ENCODE measurements at regions not wholly inside any gene's neighbourhood (a gene's known extent, or its start where the extent isn't known, plus 50 kb on each side); places are given as distances from the start of the nearest gene placed in this dataset.

DNA sequence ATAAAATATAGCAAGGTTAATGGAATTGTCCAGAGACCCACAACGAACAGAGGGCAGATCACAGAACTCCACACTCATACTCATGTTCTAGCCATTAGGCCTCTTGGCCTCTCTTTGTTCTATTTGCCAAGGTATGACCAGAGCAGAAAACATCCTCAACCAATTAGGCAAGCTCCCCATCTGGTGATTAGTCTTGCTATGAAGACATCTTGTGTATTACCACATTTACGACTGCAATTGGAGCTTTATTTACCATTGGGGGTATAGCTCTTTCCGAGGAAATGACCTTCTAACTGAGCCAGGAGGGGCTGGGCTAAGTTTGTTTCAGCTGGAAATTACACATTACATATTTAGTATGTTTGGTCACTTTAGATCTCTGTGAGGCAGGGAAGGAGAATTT is 593.9 kb downstream of the CD109 start:
- no peak overlapping the region for H3K4me3 ChIP-seq (ENCODE audit: low read length)
- no peaks in the 10 kb centered on the region for H3K27me3 ChIP-seq (ENCODE audit: control insufficient read depth, insufficient read depth, low read length)
- no peak overlapping the region for H3K9ac ChIP-seq (ENCODE audit: low read length)
- no peaks in the 10 kb centered on the region for H3K4me1 ChIP-seq (ENCODE audit: control insufficient read depth, insufficient read depth, low read length)
- no peak overlapping the region for H3K27ac ChIP-seq (ENCODE audit: low read depth, low read length)
- H3K36me3 ChIP-seq (ENCODE audit: control insufficient read depth, insufficient read depth, low read length), result no peaks in the 10 kb centered on the region

DNA sequence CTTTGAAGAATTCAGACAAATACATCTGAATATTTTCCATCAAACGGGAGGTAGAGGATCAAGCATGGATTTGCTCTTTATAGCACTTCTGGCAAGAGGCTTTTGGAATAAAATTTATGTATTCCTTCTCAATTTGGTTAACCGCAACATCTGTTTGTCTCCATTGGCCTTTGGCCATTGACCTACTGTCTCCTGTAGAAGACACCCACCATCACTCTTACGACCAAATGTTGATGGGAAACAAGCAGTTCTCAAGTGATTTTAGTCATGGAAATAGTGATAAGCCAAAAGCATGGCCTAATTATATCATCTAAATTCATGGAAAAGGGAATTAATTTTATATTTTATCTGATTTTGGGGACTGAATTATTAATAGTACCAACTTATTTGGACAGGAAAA is 591.9 kb downstream of the CD109 start:
- Histone ChIP-seq H3K9ac (ENCODE audit: low read length) (no peak overlapping the region), H3K36me3 (ENCODE audit: control insufficient read depth, insufficient read depth, low read length) (no peaks in the 10 kb centered on the region), H3K4me3 (ENCODE audit: low read length) (no peak overlapping the region), H3K27me3 (ENCODE audit: control insufficient read depth, insufficient read depth, low read length) (no peaks in the 10 kb centered on the region), H3K4me1 (ENCODE audit: control insufficient read depth, insufficient read depth, low read length) (no peaks in the 10 kb centered on the region), H3K27ac (ENCODE audit: low read depth, low read length) (no peak overlapping the region)

DNA sequence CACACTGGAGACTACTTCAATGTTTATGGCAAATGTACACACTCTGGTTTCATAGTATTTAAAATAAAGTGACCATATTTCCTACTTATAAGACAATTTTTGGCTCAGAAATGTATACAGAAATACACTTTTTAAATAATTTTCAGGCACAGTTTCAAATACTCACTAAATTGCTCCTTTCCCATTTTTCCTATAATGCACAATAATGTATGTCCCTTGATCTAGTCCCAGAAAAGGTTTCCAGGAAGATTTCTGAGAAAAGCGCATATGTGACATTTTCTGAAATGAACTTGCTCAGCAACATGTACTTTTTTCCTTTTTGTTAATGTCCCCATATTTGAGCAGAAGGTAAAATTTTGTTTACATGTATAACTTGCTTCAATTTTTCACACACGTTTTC is 591.4 kb downstream of the CD109 start:
- Histone ChIP-seq H3K9ac (ENCODE audit: low read length) (no peak overlapping the region), H3K36me3 (ENCODE audit: control insufficient read depth, insufficient read depth, low read length) (no peaks in the 10 kb centered on the region), H3K4me1 (ENCODE audit: control insufficient read depth, insufficient read depth, low read length) (no peaks in the 10 kb centered on the region), H3K4me3 (ENCODE audit: low read length) (no peak overlapping the region), H3K27ac (ENCODE audit: low read depth, low read length) (no peak overlapping the region), H3K27me3 (ENCODE audit: control insufficient read depth, insufficient read depth, low read length) (no peaks in the 10 kb centered on the region)

DNA sequence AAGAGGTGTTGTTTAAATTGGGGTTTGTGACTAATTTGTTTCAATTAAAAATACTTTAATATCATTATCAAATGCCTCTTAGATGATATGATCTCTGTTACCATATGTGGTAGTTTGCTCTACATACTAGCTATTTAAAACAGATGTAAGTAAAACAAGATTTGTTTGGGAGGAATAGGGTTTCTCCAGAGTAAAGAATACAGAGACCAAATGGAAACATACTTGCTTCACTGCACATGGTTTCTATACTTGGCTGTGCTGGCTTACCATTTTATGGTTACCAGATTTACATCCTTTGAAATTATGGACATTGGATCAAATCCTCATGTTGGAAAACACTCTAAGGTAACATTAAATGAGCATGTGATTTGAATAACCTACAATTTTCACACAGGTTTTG is 588.3 kb downstream of the CD109 start:
- Histone ChIP-seq H3K27me3 (ENCODE audit: control insufficient read depth, insufficient read depth, low read length) (no peaks in the 10 kb centered on the region), H3K4me3 (ENCODE audit: low read length) (no peak overlapping the region), H3K27ac (ENCODE audit: low read depth, low read length) (no peak overlapping the region), H3K4me1 (ENCODE audit: control insufficient read depth, insufficient read depth, low read length) (no peaks in the 10 kb centered on the region), H3K9ac (ENCODE audit: low read length) (no peak overlapping the region), H3K36me3 (ENCODE audit: control insufficient read depth, insufficient read depth, low read length) (no peaks in the 10 kb centered on the region)

DNA sequence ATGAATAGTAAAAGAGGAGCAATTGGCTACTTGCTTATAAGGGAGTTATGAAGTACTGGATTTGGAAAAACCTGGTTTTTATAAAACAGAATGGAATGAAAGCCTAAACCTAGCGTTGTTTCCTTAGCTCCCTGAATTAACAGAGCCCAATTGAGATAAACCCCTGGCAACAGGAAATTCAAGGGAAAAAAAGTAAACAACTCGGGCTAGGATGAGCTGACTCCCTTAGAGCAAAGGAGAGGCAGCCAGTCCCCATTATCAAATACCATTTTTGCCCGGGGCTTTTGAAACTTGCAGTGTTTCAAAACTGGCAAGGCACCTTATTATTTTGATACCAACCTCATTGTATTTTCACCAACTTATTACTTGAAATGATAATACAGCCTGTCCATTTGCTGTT is 587.5 kb downstream of the CD109 start:
- Histone ChIP-seq H3K27me3 (ENCODE audit: control insufficient read depth, insufficient read depth, low read length) (no peaks in the 10 kb centered on the region), H3K9ac (ENCODE audit: low read length) (no peak overlapping the region), H3K4me1 (ENCODE audit: control insufficient read depth, insufficient read depth, low read length) (no peaks in the 10 kb centered on the region), H3K4me3 (ENCODE audit: low read length) (no peak overlapping the region), H3K36me3 (ENCODE audit: control insufficient read depth, insufficient read depth, low read length) (no peaks in the 10 kb centered on the region), H3K27ac (ENCODE audit: low read depth, low read length) (no peak overlapping the region)

DNA sequence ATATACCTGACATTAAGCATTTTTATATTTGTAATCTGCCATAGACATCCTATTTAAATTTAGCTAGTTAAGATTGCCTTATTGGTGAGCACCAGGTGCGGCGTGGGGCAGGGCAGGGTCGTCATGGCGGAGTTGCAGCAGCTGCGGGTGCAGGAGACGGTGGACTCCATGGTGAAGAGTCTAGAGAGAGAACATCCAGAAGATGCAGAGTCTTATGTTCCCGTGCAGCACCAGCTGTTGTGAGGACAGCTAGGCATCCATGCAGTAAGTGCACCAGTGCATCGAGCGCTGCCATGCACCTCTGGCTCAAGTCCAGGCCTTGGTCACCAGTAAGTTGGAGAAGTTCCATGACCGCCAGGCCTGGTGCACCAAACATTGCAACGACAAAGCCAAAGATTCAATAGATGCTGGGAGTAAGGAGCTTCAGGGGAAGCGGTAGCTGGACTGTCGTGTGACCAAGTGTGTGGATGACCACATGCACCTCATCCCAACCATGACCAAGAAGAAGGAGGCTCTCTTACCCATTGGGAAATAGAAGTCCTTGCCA is 586.2 kb downstream of the CD109 start:
- Histone ChIP-seq H3K36me3 (ENCODE audit: control insufficient read depth, insufficient read depth, low read length) (no peaks in the 10 kb centered on the region), H3K27me3 (ENCODE audit: control insufficient read depth, insufficient read depth, low read length) (no peaks in the 10 kb centered on the region), H3K27ac (ENCODE audit: low read depth, low read length) (no peak overlapping the region), H3K9ac (ENCODE audit: low read length) (no peak overlapping the region), H3K4me3 (ENCODE audit: low read length) (no peak overlapping the region), H3K4me1 (ENCODE audit: control insufficient read depth, insufficient read depth, low read length) (peaks cover 7% of the 10 kb centered on the region)

DNA sequence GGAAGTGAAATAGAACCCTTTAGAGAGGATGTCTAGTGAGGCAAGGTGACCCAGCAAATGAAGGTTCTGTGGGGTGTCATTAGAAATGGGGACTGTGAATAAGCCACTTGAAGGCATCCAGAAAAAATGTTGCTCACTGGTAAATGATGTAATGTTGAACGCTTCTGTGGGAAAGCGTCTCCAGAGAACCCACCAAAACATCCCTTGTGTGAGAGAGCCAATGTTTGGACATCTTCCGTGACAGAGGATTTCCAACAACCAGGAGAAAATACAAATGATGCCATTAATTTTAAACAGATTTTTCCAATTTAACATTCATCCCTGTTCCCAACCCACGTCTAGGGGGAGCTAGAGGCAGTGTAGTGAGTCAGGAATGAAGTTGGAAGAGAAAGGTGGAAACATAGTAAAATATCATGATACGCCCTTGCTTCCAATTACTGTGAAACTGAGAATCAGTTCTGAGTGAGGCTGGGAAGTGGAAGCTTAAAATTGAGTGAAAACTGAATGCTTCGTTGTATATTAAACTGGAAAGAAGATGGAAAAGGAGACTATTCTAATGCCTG is 584.2 kb downstream of the CD109 start:
- no peak overlapping the region for H3K27ac ChIP-seq (ENCODE audit: low read depth, low read length)
- no peaks in the 10 kb centered on the region for H3K27me3 ChIP-seq (ENCODE audit: control insufficient read depth, insufficient read depth, low read length)
- no peak overlapping the region for H3K9ac ChIP-seq (ENCODE audit: low read length)
- H3K36me3 ChIP-seq (ENCODE audit: control insufficient read depth, insufficient read depth, low read length), result no peaks in the 10 kb centered on the region
- H3K4me3 ChIP-seq (ENCODE audit: low read length), result no peak overlapping the region
- peaks cover 7% of the 10 kb centered on the region for H3K4me1 ChIP-seq (ENCODE audit: control insufficient read depth, insufficient read depth, low read length)

DNA sequence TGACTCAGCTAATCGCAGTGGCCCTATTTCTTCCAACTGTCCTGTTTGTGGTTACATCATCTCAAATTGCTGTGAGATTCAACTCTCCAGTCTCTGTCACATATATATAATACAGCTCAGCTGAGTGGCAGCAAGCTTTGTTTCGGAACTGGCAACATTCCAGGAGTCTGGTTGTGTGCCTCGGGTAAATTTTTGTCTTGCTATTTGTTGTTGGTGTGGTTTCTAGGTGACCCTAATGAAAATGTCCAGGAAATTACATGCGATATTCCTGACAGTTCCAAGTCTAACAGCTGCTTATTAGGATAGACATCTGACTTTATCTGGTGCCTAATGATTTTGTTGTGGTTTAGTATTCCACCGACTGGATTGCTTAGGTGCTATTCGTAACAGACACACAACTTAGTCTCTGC is 581.8 kb downstream of the CD109 start:
- no peak overlapping the region for H3K9ac ChIP-seq (ENCODE audit: low read length)
- no peaks in the 10 kb centered on the region for H3K27me3 ChIP-seq (ENCODE audit: control insufficient read depth, insufficient read depth, low read length)
- no peak overlapping the region for H3K4me3 ChIP-seq (ENCODE audit: low read length)
- no peak overlapping the region for H3K27ac ChIP-seq (ENCODE audit: low read depth, low read length)
- peaks cover 7% of the 10 kb centered on the region for H3K4me1 ChIP-seq (ENCODE audit: control insufficient read depth, insufficient read depth, low read length)
- H3K36me3 ChIP-seq (ENCODE audit: control insufficient read depth, insufficient read depth, low read length), result no peaks in the 10 kb centered on the region

DNA sequence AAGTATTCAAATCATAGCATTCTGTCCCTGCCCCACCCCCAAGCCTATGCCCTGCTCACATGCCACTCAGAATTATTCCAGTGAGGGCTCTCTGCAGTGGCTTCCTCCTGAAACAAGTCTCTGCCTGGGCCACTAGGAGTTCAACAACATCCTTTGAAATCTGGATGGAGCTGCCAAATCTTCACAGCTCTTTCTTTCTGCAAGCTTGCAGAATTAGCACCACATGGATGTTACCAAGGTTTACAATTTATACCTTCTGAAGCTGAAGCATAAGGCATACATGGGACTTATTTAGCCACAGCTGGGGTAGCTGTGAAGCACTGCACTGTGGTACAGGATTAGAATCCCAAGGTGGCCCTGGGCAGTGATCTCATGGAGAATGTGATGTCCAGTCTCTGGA is 577.5 kb downstream of the CD109 start:
- Histone ChIP-seq H3K9ac (ENCODE audit: low read length) (no peak overlapping the region), H3K4me3 (ENCODE audit: low read length) (no peak overlapping the region), H3K36me3 (ENCODE audit: control insufficient read depth, insufficient read depth, low read length) (no peaks in the 10 kb centered on the region), H3K4me1 (ENCODE audit: control insufficient read depth, insufficient read depth, low read length) (peaks cover 7% of the 10 kb centered on the region), H3K27ac (ENCODE audit: low read depth, low read length) (no peak overlapping the region), H3K27me3 (ENCODE audit: control insufficient read depth, insufficient read depth, low read length) (no peaks in the 10 kb centered on the region)

DNA sequence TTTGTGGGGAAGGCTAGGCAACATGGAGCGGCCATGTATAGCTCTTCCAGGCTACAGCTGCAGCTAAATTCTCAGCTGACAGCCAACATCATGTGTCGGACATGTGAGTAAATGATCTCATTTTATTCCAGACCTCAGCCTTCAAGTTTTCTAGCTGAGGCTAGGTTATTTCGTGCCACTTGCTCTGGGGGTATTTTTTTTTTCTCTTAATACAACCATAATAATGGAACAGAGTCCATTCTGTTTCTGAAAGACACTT is 573.5 kb downstream of the CD109 start:
- Histone ChIP-seq H3K4me1 (ENCODE audit: control insufficient read depth, insufficient read depth, low read length) (no peaks in the 10 kb centered on the region), H3K27ac (ENCODE audit: low read depth, low read length) (no peak overlapping the region), H3K9ac (ENCODE audit: low read length) (no peak overlapping the region), H3K27me3 (ENCODE audit: control insufficient read depth, insufficient read depth, low read length) (no peaks in the 10 kb centered on the region), H3K36me3 (ENCODE audit: control insufficient read depth, insufficient read depth, low read length) (no peaks in the 10 kb centered on the region), H3K4me3 (ENCODE audit: low read length) (no peak overlapping the region)

DNA sequence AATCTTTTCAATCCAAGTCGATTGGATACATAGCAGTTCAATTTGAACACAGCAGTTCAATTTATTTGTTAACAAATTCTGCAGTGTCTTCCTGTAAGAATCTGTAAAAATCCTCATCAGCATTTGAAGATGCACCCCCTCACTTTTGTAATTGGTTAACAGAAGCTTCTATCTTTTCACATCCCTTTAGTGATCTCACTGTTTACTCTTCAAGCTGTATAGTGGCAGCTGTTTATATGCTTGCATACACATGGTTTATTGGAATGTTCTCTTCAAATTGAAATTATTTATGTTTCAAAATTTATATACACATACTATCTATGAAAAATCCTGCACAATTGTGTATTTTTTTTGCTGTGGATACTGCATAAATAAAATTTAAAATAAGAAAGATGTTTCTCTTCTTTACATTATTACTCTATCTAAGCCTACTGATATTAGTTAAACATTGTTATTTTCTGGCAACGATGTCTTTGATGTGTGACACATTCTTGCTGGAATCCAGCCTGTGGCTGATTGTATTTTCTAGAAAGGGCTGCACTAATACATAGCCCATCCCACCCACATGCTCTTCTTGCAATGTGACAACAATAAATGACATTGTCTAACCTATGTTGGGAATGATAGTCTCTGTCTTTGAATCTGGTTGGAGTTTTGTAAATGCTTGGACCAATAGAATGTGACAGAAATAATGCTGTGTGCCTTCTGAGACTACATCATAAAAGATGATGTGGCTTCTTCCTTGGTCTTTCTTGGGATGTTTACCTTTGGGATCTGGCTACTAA is 573.0 kb downstream of the CD109 start:
- no peaks in the 10 kb centered on the region for H3K36me3 ChIP-seq (ENCODE audit: control insufficient read depth, insufficient read depth, low read length)
- H3K4me1 ChIP-seq (ENCODE audit: control insufficient read depth, insufficient read depth, low read length), result no peaks in the 10 kb centered on the region
- H3K27me3 ChIP-seq (ENCODE audit: control insufficient read depth, insufficient read depth, low read length), result no peaks in the 10 kb centered on the region
- H3K27ac ChIP-seq (ENCODE audit: low read depth, low read length), result no peak overlapping the region
- H3K4me3 ChIP-seq (ENCODE audit: low read length), result no peak overlapping the region
- H3K9ac ChIP-seq (ENCODE audit: low read length), result no peak overlapping the region

DNA sequence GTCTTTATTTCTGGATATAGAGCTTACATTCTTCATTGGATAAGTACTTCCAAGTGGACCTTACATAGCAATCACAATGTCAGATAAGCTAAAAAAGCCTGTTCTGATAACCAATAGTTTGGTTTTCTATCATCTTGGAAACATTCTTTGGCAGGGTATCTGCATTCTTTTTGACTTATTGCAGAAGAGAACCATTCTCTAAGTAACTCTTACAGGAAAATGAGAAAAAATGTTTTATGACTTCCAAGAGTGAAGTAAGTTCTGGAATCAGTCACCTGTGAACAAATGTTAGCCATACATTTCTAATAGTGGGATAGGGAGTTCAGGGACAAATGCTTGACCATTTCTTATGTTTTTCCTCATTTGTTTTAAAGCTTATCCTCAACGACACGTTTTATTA is 564.0 kb downstream of the CD109 start:
- Histone ChIP-seq H3K27me3 (ENCODE audit: control insufficient read depth, insufficient read depth, low read length) (no peaks in the 10 kb centered on the region), H3K9ac (ENCODE audit: low read length) (no peak overlapping the region), H3K4me3 (ENCODE audit: low read length) (no peak overlapping the region), H3K27ac (ENCODE audit: low read depth, low read length) (no peak overlapping the region), H3K36me3 (ENCODE audit: control insufficient read depth, insufficient read depth, low read length) (no peaks in the 10 kb centered on the region), H3K4me1 (ENCODE audit: control insufficient read depth, insufficient read depth, low read length) (no peaks in the 10 kb centered on the region)

DNA sequence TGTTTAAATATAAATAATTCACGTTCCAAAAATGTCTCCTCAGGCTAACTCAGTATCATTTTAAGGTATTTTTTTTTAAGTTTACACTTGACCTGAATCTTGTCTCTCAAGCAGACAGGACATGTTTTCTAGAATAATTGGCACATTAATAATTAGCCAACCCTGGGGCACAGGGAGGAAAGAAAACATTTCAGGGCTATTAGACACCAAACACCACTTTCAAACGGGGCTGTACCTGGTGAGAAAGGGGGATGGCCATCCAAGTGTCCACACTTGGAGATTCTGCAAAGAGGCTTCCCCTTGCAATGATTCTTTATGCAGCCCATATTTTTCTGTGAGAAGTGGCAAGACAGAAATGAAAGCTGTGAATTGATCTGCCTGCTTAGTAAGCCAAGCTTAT is 560.8 kb downstream of the CD109 start:
- Histone ChIP-seq H3K9ac (ENCODE audit: low read length) (no peak overlapping the region), H3K27ac (ENCODE audit: low read depth, low read length) (no peak overlapping the region), H3K4me3 (ENCODE audit: low read length) (no peak overlapping the region), H3K27me3 (ENCODE audit: control insufficient read depth, insufficient read depth, low read length) (no peaks in the 10 kb centered on the region), H3K36me3 (ENCODE audit: control insufficient read depth, insufficient read depth, low read length) (no peaks in the 10 kb centered on the region), H3K4me1 (ENCODE audit: control insufficient read depth, insufficient read depth, low read length) (no peaks in the 10 kb centered on the region)
